GM12891 (cell line): ENCODE measurements at regions not wholly inside any gene's neighbourhood (a gene's known extent, or its start where the extent isn't known, plus 50 kb on each side); places are given as distances from the start of the nearest gene placed in this dataset.

Experiments used
- DNase-seq: peaks from one replicate; pipeline ENCODE4 v3.0.0; 2011; ENCODE audit warnings: low spot score; ENCODE audit not compliant: insufficient read length
- FAIRE-seq: peaks from 2 replicates; lab custom pipeline; 2011; peaks lifted over from hg19 to GRCh38; lab: Jason Lieb, UNC
- PAX5 ChIP-seq: IDR thresholded peaks from 2 replicates; pipeline ENCODE4 v1.6.1; 2011; ENCODE audit warnings: low read length, moderate library complexity, mild to moderate bottlenecking; ENCODE audit not compliant: insufficient read depth, severe bottlenecking
- POLR2A ChIP-seq: IDR thresholded peaks from 2 replicates; pipeline ENCODE4 v1.6.1; 2011; ENCODE audit warnings: low read depth, low read length, control low read depth
- POLR2AphosphoS5 ChIP-seq: IDR thresholded peaks from 2 replicates; pipeline ENCODE4 v1.6.1; 2011; ENCODE audit warnings: low read depth, low read length, control low read depth
- POU2F2 ChIP-seq: IDR thresholded peaks from 2 replicates; pipeline ENCODE4 v1.6.1; 2011; ENCODE audit warnings: low read depth, mild to moderate bottlenecking, control low read depth, low read length, moderate library complexity
- SPI1 ChIP-seq: IDR thresholded peaks from 2 replicates; pipeline ENCODE4 v1.6.1; 2011; ENCODE audit warnings: low read depth, low read length, control low read depth
- TAF1 ChIP-seq: IDR thresholded peaks from 2 replicates; pipeline ENCODE4 v1.6.1; 2011; ENCODE audit warnings: low read depth, low read length, control low read depth

DNA sequence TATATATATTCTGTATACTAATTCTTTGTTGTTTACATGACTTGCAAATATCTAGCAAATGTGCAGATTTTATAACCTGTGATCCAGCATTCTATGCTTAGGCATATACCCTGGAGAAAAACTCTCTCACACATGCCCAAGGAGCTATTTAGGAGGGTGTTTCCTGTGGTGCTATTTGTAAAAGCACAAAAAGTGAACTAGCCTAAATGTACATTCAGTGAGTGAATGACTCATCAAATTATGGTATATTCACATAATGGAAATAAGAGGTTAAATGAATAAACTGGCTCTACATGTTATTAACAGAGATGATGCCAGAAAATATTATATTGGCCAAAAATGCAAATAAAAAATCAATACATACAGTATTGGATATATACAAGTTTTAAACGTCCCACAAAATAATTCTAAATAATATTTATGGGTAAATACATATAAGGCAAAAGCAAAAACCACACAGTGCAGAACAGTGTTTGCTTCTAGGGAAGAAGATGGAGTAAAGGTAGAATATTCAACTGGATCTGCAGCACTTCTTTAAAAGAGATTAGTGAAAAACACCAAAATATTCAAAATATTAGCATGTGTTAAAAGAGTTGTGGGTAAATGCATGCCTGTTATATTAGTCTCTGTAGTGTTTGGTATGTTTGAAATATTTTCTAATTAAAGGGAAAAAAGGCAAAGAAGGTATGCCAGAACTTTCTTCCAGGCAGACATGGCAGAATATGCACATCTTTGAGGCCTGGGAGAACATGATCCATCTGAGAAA lies 344.7 kb downstream of the KLF5 start:
- TF ChIP-seq POLR2AphosphoS5 (no peak), TAF1 (no peak), POU2F2 (no peak), POLR2A (no peak), SPI1 (no peak)
- DNase-seq (no peak), FAIRE-seq (no peak)

DNA sequence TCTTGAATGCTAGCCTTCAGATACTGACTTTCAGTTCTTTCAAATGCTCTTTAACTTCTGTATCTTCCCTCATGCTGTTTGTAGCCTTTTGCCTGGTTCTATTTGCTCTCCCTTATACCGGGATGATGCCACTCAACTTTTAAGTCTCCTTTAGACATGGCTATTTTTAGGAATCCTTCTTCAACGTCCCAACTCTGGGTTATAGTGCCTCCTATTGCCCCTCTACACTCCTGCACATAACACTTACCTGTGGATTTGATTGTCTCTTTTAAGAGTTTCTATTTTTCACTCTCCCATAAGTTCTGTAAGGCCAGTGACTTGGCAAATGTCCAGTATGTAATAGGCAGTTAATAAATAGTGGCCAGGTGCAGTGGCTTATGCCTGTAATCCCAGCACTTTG lies 343.0 kb downstream of the KLF5 start:
- DNase-seq: no peak
- FAIRE-seq: no peak
- TF ChIP-seq POLR2A: no peak
- TF ChIP-seq TAF1: no peak
- no peak for TF ChIP-seq SPI1
- TF ChIP-seq POLR2AphosphoS5: no peak
- TF ChIP-seq POU2F2: no peak
- TF ChIP-seq PAX5: no peak

DNA sequence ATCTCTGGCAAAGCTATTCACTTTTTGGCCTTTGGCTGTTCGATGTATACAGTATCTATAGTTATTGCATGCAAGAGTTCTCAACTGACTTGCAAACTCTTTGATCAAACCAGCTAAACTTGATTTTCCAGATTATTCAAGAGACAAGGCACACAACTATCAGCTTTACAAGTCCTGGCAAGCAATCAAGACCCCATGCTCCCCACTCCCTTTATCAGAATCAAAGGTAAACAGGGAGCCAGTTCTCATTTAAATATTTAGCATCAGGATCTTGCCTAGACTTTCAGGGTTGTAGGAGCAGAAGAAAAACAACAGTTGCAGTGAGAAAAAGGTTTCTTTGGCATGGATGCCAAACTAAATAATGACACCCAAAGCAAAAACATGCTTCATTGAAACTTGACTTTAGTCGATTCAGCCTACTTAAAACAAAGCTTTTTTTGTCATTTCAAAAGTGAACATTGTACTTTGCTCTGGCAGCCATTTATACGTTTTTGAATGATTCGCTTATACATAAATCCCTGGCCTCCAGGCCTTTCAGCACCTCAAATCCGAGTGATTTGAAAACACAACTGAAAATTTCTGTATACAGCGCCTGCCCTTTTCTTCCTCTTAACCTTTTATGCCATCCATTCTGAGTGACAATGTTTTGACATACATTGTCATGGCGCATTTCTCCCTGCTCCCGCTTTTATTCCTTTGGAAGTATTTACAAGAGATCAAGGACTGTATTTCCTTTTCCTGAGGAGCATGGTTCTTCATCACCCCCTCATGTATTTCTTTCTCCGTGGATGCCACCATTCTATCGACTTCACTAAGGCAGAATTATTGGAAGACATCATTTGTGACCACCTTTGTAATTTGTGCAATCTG lies 340.8 kb downstream of the KLF5 start:
- TF ChIP-seq POLR2AphosphoS5 (no peak), POU2F2 (no peak), TAF1 (no peak), SPI1 (no peak), PAX5 (no peak), POLR2A (no peak)
- FAIRE-seq (no peak), DNase-seq (no peak)

DNA sequence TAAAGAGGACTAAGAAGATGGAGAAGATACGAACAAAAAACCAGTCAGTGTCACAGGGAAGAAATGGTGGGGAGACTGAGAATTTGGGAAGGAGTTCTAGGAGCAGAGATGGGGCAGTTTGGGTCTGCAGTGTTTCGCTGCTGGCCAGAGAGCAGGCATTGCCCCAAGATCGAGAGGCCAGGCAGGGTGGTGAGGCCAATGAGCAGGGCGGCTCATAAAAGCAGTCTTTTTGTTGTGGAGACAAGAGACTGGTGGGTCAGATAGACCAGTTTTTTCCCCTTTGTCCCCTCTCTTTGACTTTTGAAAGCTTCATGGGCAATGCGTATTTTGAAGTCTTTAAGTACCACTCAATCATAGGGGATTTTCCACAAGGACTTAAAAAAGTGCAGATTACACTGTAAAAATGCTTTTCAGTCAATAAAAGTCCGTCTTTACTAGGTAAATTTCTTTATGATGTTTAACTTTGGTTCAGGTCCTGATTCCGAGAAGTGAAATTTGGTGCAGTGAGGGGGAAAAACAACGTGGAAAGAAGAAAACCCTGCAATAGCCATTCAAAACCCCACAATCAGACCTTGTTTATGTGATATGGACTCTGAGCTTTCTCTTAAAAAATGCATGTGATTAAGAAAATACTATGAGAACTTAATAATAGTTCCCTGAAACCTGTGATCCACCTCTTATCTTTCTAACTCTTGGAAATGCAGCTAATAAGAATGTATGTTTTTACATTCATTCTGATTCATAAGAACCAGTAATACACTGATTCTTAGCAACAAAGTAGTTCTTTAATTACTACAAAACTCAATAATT lies 338.9 kb downstream of the KLF5 start:
- FAIRE-seq: no peak
- no peak for DNase-seq
- TF ChIP-seq PAX5 (no peak), POLR2AphosphoS5 (no peak), POLR2A (no peak), SPI1 (no peak), POU2F2 (no peak), TAF1 (no peak)

DNA sequence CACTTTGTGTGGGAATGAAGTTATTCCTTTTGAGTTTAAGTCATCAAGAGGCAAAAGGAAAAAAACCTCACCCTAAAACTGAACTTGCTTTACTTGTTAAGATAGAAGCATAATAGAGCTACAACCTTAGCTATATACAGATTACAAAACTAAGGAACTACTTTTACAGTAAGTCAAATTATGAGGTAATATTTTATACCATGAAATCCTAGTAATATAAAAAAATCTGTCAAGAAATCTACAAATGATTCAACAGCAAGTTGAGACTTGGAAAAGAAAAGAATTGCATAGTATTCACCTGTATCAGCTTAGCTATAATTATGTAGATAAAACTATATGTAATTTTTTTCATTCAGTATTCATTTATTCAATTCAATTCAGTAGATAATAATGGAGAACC lies 335.3 kb downstream of the KLF5 start:
- TF ChIP-seq SPI1: no peak
- TF ChIP-seq POLR2AphosphoS5: no peak
- TF ChIP-seq POU2F2: no peak
- no peak for TF ChIP-seq PAX5
- no peak for TF ChIP-seq TAF1
- no peak for TF ChIP-seq POLR2A
- FAIRE-seq (no peak), DNase-seq (no peak)

DNA sequence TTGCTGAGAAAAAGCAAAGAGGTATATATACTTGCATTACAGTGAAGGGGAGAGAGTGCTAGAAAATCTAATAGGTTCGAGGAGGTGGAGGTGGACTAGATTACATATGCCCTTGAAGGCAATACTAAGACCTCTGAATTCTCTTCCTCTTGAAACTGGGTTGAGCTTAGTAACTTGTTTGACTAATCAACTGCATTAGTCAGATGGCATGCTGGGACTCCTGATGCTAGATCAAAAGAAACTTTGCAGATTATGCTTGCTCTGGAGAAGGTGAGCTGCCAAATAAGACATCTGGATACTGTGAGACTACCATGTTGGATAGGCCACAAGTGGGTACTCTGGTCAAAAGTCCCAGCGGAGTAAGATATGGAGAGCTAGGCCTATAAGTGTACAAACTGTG lies 331.3 kb downstream of the KLF5 start:
- no peak for FAIRE-seq
- DNase-seq: no peak
- TF ChIP-seq TAF1 (no peak), PAX5 (no peak), POLR2A (no peak), POU2F2 (no peak), POLR2AphosphoS5 (no peak), SPI1 (no peak)

- DNase-seq: no peak
- TF ChIP-seq POU2F2: no peak
- no peak for TF ChIP-seq TAF1
- TF ChIP-seq POLR2A: no peak
- TF ChIP-seq PAX5: no peak
- no peak for TF ChIP-seq SPI1
- no peak for TF ChIP-seq POLR2AphosphoS5
- FAIRE-seq: no peak
Measured at GRCh38 chr13:73388586-73388985, 329.8 kb downstream of the KLF5 start.

GRCh38 chr13:73387318-73387717 lies 328.5 kb downstream of the KLF5 start:
- no peak for DNase-seq
- no peak for FAIRE-seq
- no peak for TF ChIP-seq TAF1
- TF ChIP-seq SPI1: no peak
- no peak for TF ChIP-seq POLR2A
- no peak for TF ChIP-seq POU2F2
- TF ChIP-seq PAX5: no peak
- no peak for TF ChIP-seq POLR2AphosphoS5

- TF ChIP-seq TAF1 (no peak), PAX5 (no peak), SPI1 (no peak), POU2F2 (no peak)
- DNase-seq (no peak), FAIRE-seq (no peak)
Measured at GRCh38 chr13:73385848-73386247, 327.0 kb downstream of the KLF5 start.
